Keratinocyte (primary cell): ENCODE measurements at regions not wholly inside any gene's neighbourhood (a gene's known extent, or its start where the extent isn't known, plus 50 kb on each side); places are given as distances from the start of the nearest gene placed in this dataset.

ENCODE experiments used
- DNase-seq: peaks from one replicate; pipeline ENCODE4 v3.0.0-alpha.2; 2011; ENCODE audit warnings: low read depth, missing footprints, low spot score
- FAIRE-seq: peaks from 2 replicates; lab custom pipeline; 2011; peaks lifted over from hg19 to GRCh38; lab: Jason Lieb, UNC
- H2AFZ ChIP-seq: 2 replicates; pipeline ENCODE4 v1.6.0; 2012; ENCODE audit warnings: low read length, control low read depth, inconsistent platforms; ENCODE audit not compliant: control insufficient read depth
- H3K27ac ChIP-seq: 2 replicates; pipeline ENCODE4 v1.5.1; 2011; ENCODE audit warnings: low read length; ENCODE audit not compliant: control insufficient read depth, insufficient read depth
- H3K27me3 ChIP-seq: 3 replicates; pipeline ENCODE4 v1.6.0; 2011; ENCODE audit warnings: low read length; ENCODE audit not compliant: control insufficient read depth, insufficient read depth; ENCODE audit errors: extremely low read depth
- H3K36me3 ChIP-seq, 2 experiments: 2 replicates in 1 of 2; 3 replicates in 1 of 2; pipeline ENCODE4 v1.5.1; 2011; ENCODE audit warnings: low read length in 2 of 2, mild to moderate bottlenecking in 1 of 2; ENCODE audit not compliant: control insufficient read depth in 2 of 2, insufficient read depth in 2 of 2; ENCODE audit errors: extremely low read depth in 1 of 2
- H3K4me1 ChIP-seq: 3 replicates; pipeline ENCODE4 v1.5.1; 2011; ENCODE audit warnings: low read length; ENCODE audit not compliant: control insufficient read depth, insufficient read depth; ENCODE audit errors: extremely low read depth
- H3K4me2 ChIP-seq: 3 replicates; pipeline ENCODE4 v1.6.0; 2011; ENCODE audit warnings: low read depth, low read length; ENCODE audit not compliant: control insufficient read depth, insufficient read depth; ENCODE audit errors: extremely low read depth
- H3K4me3 ChIP-seq, 3 experiments: fragments of 200-600 bp in 1 of 3; sonication (generic) in 1 of 3; 2 replicates in 2 of 3; 3 replicates in 1 of 3; pipeline ENCODE4 v1.5.1; 2011 to 2016; ENCODE audit warnings: low read length in 3 of 3, mild to moderate bottlenecking in 3 of 3, control low read depth in 2 of 3, inconsistent platforms in 1 of 3, low read depth in 1 of 3, mixed read lengths in 1 of 3, mixed run types in 1 of 3, moderate library complexity in 1 of 3; ENCODE audit not compliant: control insufficient read depth in 2 of 3, insufficient read depth in 2 of 3; ENCODE audit errors: extremely low read depth in 1 of 3
- H3K79me2 ChIP-seq: 2 replicates; pipeline ENCODE4 v1.6.0; 2012; ENCODE audit warnings: low read length; ENCODE audit not compliant: control insufficient read depth, insufficient read depth
- H3K9ac ChIP-seq: 3 replicates; pipeline ENCODE4 v1.6.0; 2011; ENCODE audit warnings: low read length; ENCODE audit not compliant: control insufficient read depth, insufficient read depth; ENCODE audit errors: extremely low read depth
- H3K9me1 ChIP-seq: 3 replicates; pipeline ENCODE4 v1.6.0; 2011; ENCODE audit warnings: low read length; ENCODE audit not compliant: control insufficient read depth, insufficient read depth; ENCODE audit errors: extremely low read depth
- H3K9me3 ChIP-seq: 2 replicates; pipeline ENCODE4 v1.5.1; 2012; ENCODE audit warnings: low read depth, low read length; ENCODE audit not compliant: control insufficient read depth
- H4K20me1 ChIP-seq: 3 replicates; pipeline ENCODE4 v1.6.0; 2011; ENCODE audit warnings: low read length; ENCODE audit not compliant: control insufficient read depth, insufficient read depth; ENCODE audit errors: extremely low read depth
- EZH2 ChIP-seq: IDR thresholded peaks from one replicate; pipeline ENCODE4 v1.6.1; 2012; ENCODE audit warnings: inconsistent platforms, mild to moderate bottlenecking, low read length, moderate library complexity
- dilution Hi-C: fragments of 300-500 bp; cut with MboI; formaldehyde crosslinking; loops from one replicate; pipeline ENCODE4 v1.7.0; 2020; ENCODE audit warnings: low sequenced_read_pairs; ENCODE audit not compliant: extremely low pct_ligation_motif_present
- TF ChIP-seq, protein P1 (sequence below), 3 experiments: IDR thresholded peaks in 1 of 3; conservative IDR thresholded peaks in 1 of 3; optimal IDR thresholded peaks in 1 of 3; 2 replicates in 2 of 3; 3 replicates in 1 of 3; pipeline versions ENCODE3 to v1.5.1; 2011; ENCODE audit warnings: low read length in 3 of 3, mild to moderate bottlenecking in 3 of 3, moderate library complexity in 2 of 3, control low read depth in 1 of 3, inconsistent platforms in 1 of 3; ENCODE audit not compliant: insufficient read depth in 2 of 3; ENCODE audit errors: extremely low read depth in 1 of 3

DNA sequence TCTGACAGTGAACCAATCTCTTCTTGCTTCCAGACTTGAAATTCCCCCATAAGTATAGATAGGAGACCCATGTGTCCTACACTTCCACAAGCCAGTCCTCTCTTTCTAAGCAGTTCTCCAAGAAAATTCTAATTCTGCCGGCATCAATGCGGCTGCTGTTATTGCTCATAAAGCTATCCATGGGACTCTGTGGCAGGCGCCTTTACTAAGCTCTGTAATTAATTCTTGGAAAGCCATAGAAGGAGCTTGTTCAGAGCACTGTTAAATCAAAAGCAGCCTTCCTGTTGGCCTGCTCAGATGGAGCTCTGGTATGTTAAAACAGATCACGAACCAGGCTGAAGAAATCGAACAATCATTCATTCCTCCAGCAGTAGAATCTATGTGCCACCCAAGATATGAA, 244.3 kb upstream of the NFE2L3 start:
- dilution Hi-C loops, result no loop called here
- TF ChIP-seq EZH2, result no peak
- TF ChIP-seq, protein P1, sequence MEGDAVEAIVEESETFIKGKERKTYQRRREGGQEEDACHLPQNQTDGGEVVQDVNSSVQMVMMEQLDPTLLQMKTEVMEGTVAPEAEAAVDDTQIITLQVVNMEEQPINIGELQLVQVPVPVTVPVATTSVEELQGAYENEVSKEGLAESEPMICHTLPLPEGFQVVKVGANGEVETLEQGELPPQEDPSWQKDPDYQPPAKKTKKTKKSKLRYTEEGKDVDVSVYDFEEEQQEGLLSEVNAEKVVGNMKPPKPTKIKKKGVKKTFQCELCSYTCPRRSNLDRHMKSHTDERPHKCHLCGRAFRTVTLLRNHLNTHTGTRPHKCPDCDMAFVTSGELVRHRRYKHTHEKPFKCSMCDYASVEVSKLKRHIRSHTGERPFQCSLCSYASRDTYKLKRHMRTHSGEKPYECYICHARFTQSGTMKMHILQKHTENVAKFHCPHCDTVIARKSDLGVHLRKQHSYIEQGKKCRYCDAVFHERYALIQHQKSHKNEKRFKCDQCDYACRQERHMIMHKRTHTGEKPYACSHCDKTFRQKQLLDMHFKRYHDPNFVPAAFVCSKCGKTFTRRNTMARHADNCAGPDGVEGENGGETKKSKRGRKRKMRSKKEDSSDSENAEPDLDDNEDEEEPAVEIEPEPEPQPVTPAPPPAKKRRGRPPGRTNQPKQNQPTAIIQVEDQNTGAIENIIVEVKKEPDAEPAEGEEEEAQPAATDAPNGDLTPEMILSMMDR (optimal IDR thresholded peaks at IDR 0.05 in 1 of 3, IDR thresholded peaks at IDR 0.05 in 1 of 3, conservative IDR thresholded peaks at IDR 0.05 in 1 of 3; ENCODE audit: extremely low read depth in 1 of 3, insufficient read depth in 2 of 3, low read length in 3 of 3), result no peak
- no peak overlapping the region for H2AFZ ChIP-seq
- DNase-seq, result no peak
- no peaks in the 10 kb centered on the region for H3K9me1 ChIP-seq
- no peak for FAIRE-seq
- no peaks in the 10 kb centered on the region for H3K4me1 ChIP-seq
- H3K27ac ChIP-seq, result no peak overlapping the region
- H3K27me3 ChIP-seq, result no peaks in the 10 kb centered on the region
- H3K4me3 ChIP-seq, result no peak overlapping the region
- no peak overlapping the region for H3K9ac ChIP-seq
- no peaks in the 10 kb centered on the region for H3K36me3 ChIP-seq
- no peaks in the 10 kb centered on the region for H3K9me3 ChIP-seq
- no peak overlapping the region for H3K4me2 ChIP-seq
- H4K20me1 ChIP-seq, result no peaks in the 10 kb centered on the region
- no peaks in the 10 kb centered on the region for H3K79me2 ChIP-seq

DNA sequence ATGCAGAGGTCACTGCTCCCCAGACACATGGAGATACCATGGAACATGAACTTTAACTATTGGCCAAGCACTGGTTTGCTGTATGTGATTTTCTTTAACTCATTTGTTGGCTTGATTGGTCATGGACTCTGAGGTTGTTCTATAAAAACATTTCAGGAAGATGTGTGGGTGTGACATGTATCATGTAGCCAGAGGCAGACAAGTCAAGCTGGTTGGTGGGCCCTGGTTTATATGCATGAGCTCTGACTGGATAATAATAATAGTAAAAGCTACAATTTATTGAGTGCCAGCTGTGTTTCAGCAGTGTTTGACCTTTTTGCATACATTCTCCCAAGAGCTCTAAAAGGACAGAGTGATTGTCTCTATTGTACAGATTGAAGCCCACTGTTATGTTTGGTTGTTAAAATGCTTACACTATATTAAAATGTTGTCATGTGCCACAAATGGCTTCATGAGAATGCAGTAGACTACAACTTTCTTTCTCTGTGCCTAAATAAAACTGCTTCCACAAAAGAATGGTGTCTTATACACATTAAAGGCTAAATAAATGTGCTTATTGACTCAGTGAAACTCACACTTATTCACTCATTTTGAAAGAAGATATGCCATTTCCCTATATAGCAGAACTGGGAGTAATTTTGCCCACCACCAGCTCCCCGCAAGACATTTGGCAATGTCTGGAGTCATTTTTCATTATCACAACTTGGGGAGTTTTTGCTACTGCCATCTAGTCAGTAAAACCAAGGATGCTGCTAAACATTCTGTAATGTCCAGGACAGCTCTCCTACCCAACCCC, 243.6 kb upstream of the NFE2L3 start:
- DNase-seq (no peak), FAIRE-seq (no peak)
- Histone ChIP-seq H3K9me3 (no peaks in the 10 kb centered on the region), H3K4me1 (no peaks in the 10 kb centered on the region), H3K36me3 (no peaks in the 10 kb centered on the region), H3K9me1 (no peaks in the 10 kb centered on the region), H4K20me1 (no peaks in the 10 kb centered on the region), H3K79me2 (no peaks in the 10 kb centered on the region), H2AFZ (no peak overlapping the region), H3K4me3 (no peak overlapping the region), H3K4me2 (no peak overlapping the region), H3K27me3 (no peaks in the 10 kb centered on the region), H3K9ac (no peak overlapping the region), H3K27ac (no peak overlapping the region)
- no peak for TF ChIP-seq EZH2
- TF ChIP-seq, protein P1 (optimal IDR thresholded peaks at IDR 0.05 in 1 of 3, IDR thresholded peaks at IDR 0.05 in 1 of 3, conservative IDR thresholded peaks at IDR 0.05 in 1 of 3; ENCODE audit: extremely low read depth in 1 of 3, insufficient read depth in 2 of 3, low read length in 3 of 3), result no peak
- dilution Hi-C loops, result no loop called here
